Neural crest cell (in vitro differentiated cells): ENCODE measurements at regions not wholly inside any gene's neighbourhood (a gene's known extent, or its start where the extent isn't known, plus 50 kb on each side); places are given as distances from the start of the nearest gene placed in this dataset.

Source experiments
- DNase-seq: peaks from one replicate; pipeline ENCODE4 v3.0.0; 2021; ENCODE audit warnings: low read depth, mixed read lengths, low spot score
- H3K27ac Mint-ChIP-seq: one replicate; pipeline ENCODE4 v1.8.0; 2021; ENCODE audit warnings: mild to moderate bottlenecking, mixed read lengths; ENCODE audit not compliant: unreplicated experiment
- H3K27me3 Mint-ChIP-seq: 2 replicates; pipeline ENCODE4 v1.8.0; 2021; ENCODE audit warnings: low read depth, mild to moderate bottlenecking, mixed read lengths
- H3K36me3 Mint-ChIP-seq: 2 replicates; pipeline ENCODE4 v1.8.0; 2021; ENCODE audit warnings: low read depth, mild to moderate bottlenecking, mixed read lengths
- H3K4me1 Mint-ChIP-seq: 2 replicates; pipeline ENCODE4 v1.8.0; 2021; ENCODE audit warnings: mixed read lengths
- H3K4me3 Mint-ChIP-seq: one replicate; pipeline ENCODE4 v1.8.0; 2021; ENCODE audit warnings: mild to moderate bottlenecking, mixed read lengths
- H3K9me3 Mint-ChIP-seq: 2 replicates; pipeline ENCODE4 v1.8.0; 2021; ENCODE audit warnings: mixed read lengths
- CTCF ChIP-seq: fragments of 200-600 bp; sonication (generic); conservative IDR thresholded peaks from 2 replicates; pipeline ENCODE4 v1.5.0; 2021; ENCODE audit warnings: antibody characterized with exemption, mild to moderate bottlenecking

GRCh38 chr10:4141471-4141870, 356.5 kb upstream of the KLF6 start:
- peaks cover 5% of the 10 kb centered on the region for H3K4me1 Mint-ChIP-seq
- H3K4me3 Mint-ChIP-seq = no peak overlapping the region
- no peak overlapping the region for H3K27ac Mint-ChIP-seq
- peaks cover 15% of the 10 kb centered on the region for H3K9me3 Mint-ChIP-seq
- peaks cover 7% of the 10 kb centered on the region for H3K36me3 Mint-ChIP-seq
- DNase-seq = no peak
- TF ChIP-seq CTCF = no peak
- H3K27me3 Mint-ChIP-seq = no peaks in the 10 kb centered on the region

DNA sequence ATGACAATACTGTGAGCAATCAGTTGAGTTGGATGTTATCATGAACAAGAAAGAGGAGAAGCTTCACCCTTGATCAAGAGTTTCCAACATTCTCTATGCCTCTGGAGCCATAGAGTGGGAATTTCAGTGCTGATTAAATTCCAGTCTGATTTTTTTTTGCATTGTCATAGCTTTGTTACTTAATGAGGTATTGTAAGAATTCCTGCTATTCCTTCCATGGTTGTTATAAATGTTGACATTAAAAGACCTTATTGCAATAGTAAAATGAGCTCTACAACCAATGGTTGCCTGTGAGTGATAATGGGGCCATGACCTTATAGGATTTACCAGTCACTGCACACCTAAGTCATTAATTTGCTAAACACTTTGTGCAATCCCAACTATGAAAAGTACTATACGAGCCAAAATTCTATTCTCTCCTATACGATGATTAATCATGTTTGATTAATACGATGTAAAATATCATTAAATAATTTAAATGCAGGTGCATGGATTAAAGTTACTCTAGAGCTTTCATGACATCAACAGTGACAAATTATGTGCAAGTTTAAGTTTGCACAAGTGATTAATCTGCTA, 353.2 kb upstream of the KLF6 start:
- no peaks in the 10 kb centered on the region for H3K27me3 Mint-ChIP-seq
- H3K9me3 Mint-ChIP-seq = peaks cover 15% of the 10 kb centered on the region
- TF ChIP-seq CTCF = no peak
- H3K36me3 Mint-ChIP-seq = peaks cover 7% of the 10 kb centered on the region
- H3K27ac Mint-ChIP-seq = no peak overlapping the region
- no peak for DNase-seq
- H3K4me1 Mint-ChIP-seq = no peaks in the 10 kb centered on the region
- H3K4me3 Mint-ChIP-seq = no peak overlapping the region

- Mint-ChIP-seq H3K27ac (no peak overlapping the region), H3K4me1 (no peaks in the 10 kb centered on the region), H3K4me3 (no peak overlapping the region), H3K36me3 (peaks cover 7% of the 10 kb centered on the region), H3K27me3 (no peaks in the 10 kb centered on the region), H3K9me3 (peaks cover 15% of the 10 kb centered on the region)
- DNase-seq = no peak
- no peak for TF ChIP-seq CTCF
Measured at GRCh38 chr10:4137299-4137698, 352.3 kb upstream of the KLF6 start.

DNA sequence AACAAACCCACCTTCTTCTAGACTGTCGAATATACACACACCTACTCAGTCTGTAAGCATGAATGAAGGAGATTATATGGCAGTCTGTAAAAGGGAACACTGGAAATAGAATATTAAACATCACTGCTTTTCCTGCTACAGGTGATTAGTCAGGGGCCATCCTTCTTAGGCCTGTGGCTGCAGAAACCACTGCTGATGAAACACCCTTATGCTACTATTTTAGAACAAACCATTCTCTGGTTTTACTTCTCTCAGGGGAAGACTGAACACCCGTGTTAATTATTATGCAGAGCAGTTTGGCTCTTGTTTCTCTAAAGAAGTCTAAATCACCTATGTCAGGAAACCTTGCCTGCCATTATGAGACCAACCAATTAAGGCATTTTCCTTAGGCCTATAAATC, 351.1 kb upstream of the KLF6 start:
- TF ChIP-seq CTCF = no peak
- Mint-ChIP-seq H3K9me3 (peaks cover 10% of the 10 kb centered on the region), H3K27ac (no peak overlapping the region), H3K4me3 (no peak overlapping the region), H3K4me1 (no peaks in the 10 kb centered on the region), H3K27me3 (no peaks in the 10 kb centered on the region), H3K36me3 (peaks cover 5% of the 10 kb centered on the region)
- DNase-seq = no peak

DNA sequence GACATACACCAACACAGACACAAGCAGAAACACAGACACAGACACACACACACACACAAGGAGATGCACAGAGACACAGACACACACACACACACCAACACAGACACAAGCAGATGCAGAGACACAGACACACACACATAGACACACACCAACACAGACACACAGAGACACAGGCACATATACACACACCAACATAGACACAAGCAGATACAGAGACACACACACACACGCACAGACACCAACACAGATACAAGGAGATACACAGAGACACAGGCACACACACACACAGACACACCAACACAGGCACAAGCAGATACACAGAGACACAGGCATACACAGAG, 347.2 kb upstream of the KLF6 start:
- H3K27me3 Mint-ChIP-seq = no peaks in the 10 kb centered on the region
- no peak for TF ChIP-seq CTCF
- no peak overlapping the region for H3K4me3 Mint-ChIP-seq
- H3K36me3 Mint-ChIP-seq = no peaks in the 10 kb centered on the region
- H3K9me3 Mint-ChIP-seq = no peaks in the 10 kb centered on the region
- peaks cover 12% of the 10 kb centered on the region for H3K4me1 Mint-ChIP-seq
- no peak overlapping the region for H3K27ac Mint-ChIP-seq
- DNase-seq = no peak
